ENCODE measurements at regions not wholly inside any gene's neighbourhood (a gene's known extent, or its start where the extent isn't known, plus 50 kb on each side); places are given as distances from the start of the nearest gene placed in this dataset.

GRCh38 chr1:83756984-83757717 lies 241.8 kb downstream of the TTLL7 start:
- DNase-seq: no peak
- Histone ChIP-seq H3K36me3 (no peaks in the 10 kb centered on the region), H3K27me3 (no peaks in the 10 kb centered on the region; the same call in 1 of the 2 replicates)

GRCh38 chr1:83751602-83752001 lies 247.3 kb downstream of the TTLL7 start:
- no peaks in the 10 kb centered on the region for H3K9me3 ChIP-seq

More at GRCh38 chr1:83756984-83757717, 241.8 kb downstream of the TTLL7 start:
- Histone ChIP-seq H3K4me3 (no peak overlapping the region), H3K9me3 (no peaks in the 10 kb centered on the region)

GRCh38 chr1:83750201-83750600 lies 248.7 kb downstream of the TTLL7 start:
- DNase-seq: no peak
- Histone ChIP-seq H3K27me3 (no peaks in the 10 kb centered on the region; the same call in 1 of the 2 replicates), H3K36me3 (no peaks in the 10 kb centered on the region), H3K9me3 (no peaks in the 10 kb centered on the region), H3K4me3 (no peak overlapping the region)

More at GRCh38 chr1:83751602-83752001, 247.3 kb downstream of the TTLL7 start:
- Histone ChIP-seq H3K36me3 (no peaks in the 10 kb centered on the region), H3K27me3 (no peaks in the 10 kb centered on the region; the same call in 1 of the 2 replicates), H3K4me3 (no peak overlapping the region)
- DNase-seq: no peak

GRCh38 chr1:83747853-83748482 lies 251.0 kb downstream of the TTLL7 start:
- no peak for DNase-seq
- H3K36me3 ChIP-seq: no peaks in the 10 kb centered on the region

GRCh38 chr1:83746234-83746633 lies 252.7 kb downstream of the TTLL7 start:
- Histone ChIP-seq H3K4me3 (no peak overlapping the region), H3K9me3 (no peaks in the 10 kb centered on the region), H3K36me3 (no peaks in the 10 kb centered on the region), H3K27me3 (no peaks in the 10 kb centered on the region; the same call in 1 of the 2 replicates)
- no peak for DNase-seq

More at GRCh38 chr1:83747853-83748482, 251.0 kb downstream of the TTLL7 start:
- H3K9me3 ChIP-seq: no peaks in the 10 kb centered on the region
- no peaks in the 10 kb centered on the region; the same call in 1 of the 2 replicates for H3K27me3 ChIP-seq
- H3K4me3 ChIP-seq: no peak overlapping the region

- no peak for DNase-seq
Observed at GRCh38 chr1:83742446-83742845, 256.5 kb downstream of the TTLL7 start.

GRCh38 chr1:83741770-83742169 lies 257.2 kb downstream of the TTLL7 start:
- Histone ChIP-seq H3K4me3 (no peak overlapping the region), H3K36me3 (no peaks in the 10 kb centered on the region), H3K9me3 (no peaks in the 10 kb centered on the region), H3K27me3 (no peaks in the 10 kb centered on the region; the same call in 1 of the 2 replicates)
- no peak for DNase-seq

More at GRCh38 chr1:83742446-83742845, 256.5 kb downstream of the TTLL7 start:
- Histone ChIP-seq H3K27me3 (no peaks in the 10 kb centered on the region; the same call in 1 of the 2 replicates), H3K9me3 (no peaks in the 10 kb centered on the region), H3K4me3 (no peak overlapping the region), H3K36me3 (no peaks in the 10 kb centered on the region)

GRCh38 chr1:83741348-83741747 lies 257.6 kb downstream of the TTLL7 start:
- Histone ChIP-seq H3K27me3 (no peaks in the 10 kb centered on the region; the same call in 1 of the 2 replicates), H3K36me3 (no peaks in the 10 kb centered on the region), H3K4me3 (no peak overlapping the region), H3K9me3 (no peaks in the 10 kb centered on the region)
- no peak for DNase-seq

GRCh38 chr1:83735526-83735925 lies 263.4 kb downstream of the TTLL7 start:
- Histone ChIP-seq H3K9me3 (no peaks in the 10 kb centered on the region), H3K27me3 (no peaks in the 10 kb centered on the region), H3K4me3 (no peak overlapping the region), H3K36me3 (no peaks in the 10 kb centered on the region)
- no peak for DNase-seq

GRCh38 chr1:83734420-83734819 lies 264.5 kb downstream of the TTLL7 start:
- H3K4me3 ChIP-seq: no peak overlapping the region

GRCh38 chr1:83725735-83726360 lies 273.1 kb downstream of the TTLL7 start:
- no peaks in the 10 kb centered on the region for H3K9me3 ChIP-seq
- H3K36me3 ChIP-seq: no peaks in the 10 kb centered on the region
- no peak overlapping the region for H3K4me3 ChIP-seq
- H3K27me3 ChIP-seq: no peaks in the 10 kb centered on the region
- no peak for DNase-seq

More at GRCh38 chr1:83734420-83734819, 264.5 kb downstream of the TTLL7 start:
- Histone ChIP-seq H3K36me3 (no peaks in the 10 kb centered on the region), H3K9me3 (no peaks in the 10 kb centered on the region), H3K27me3 (no peaks in the 10 kb centered on the region)
- DNase-seq: no peak

GRCh38 chr1:83718338-83718737 lies 280.6 kb downstream of the TTLL7 start:
- Histone ChIP-seq H3K9me3 (no peaks in the 10 kb centered on the region), H3K4me3 (no peak overlapping the region), H3K36me3 (no peaks in the 10 kb centered on the region), H3K27me3 (no peaks in the 10 kb centered on the region)
- DNase-seq: no peak

GRCh38 chr1:83717785-83718184 lies 281.1 kb downstream of the TTLL7 start:
- Histone ChIP-seq H3K4me3 (no peak overlapping the region), H3K9me3 (no peaks in the 10 kb centered on the region), H3K36me3 (no peaks in the 10 kb centered on the region), H3K27me3 (no peaks in the 10 kb centered on the region)
- no peak for DNase-seq

GRCh38 chr1:83716641-83717040 lies 282.3 kb downstream of the TTLL7 start:
- Histone ChIP-seq H3K27me3 (no peaks in the 10 kb centered on the region), H3K4me3 (no peak overlapping the region), H3K36me3 (no peaks in the 10 kb centered on the region), H3K9me3 (no peaks in the 10 kb centered on the region)
- DNase-seq: no peak

- H3K4me3 ChIP-seq: no peak overlapping the region
- H3K9me3 ChIP-seq: no peaks in the 10 kb centered on the region
- no peak for DNase-seq
- no peaks in the 10 kb centered on the region for H3K36me3 ChIP-seq
- H3K27me3 ChIP-seq: no peaks in the 10 kb centered on the region
Observed at GRCh38 chr1:83715550-83715949, 283.4 kb downstream of the TTLL7 start.

- no peak for DNase-seq
- Histone ChIP-seq H3K36me3 (no peaks in the 10 kb centered on the region), H3K9me3 (no peaks in the 10 kb centered on the region), H3K27me3 (no peaks in the 10 kb centered on the region), H3K4me3 (no peak overlapping the region)
Observed at GRCh38 chr1:83709662-83710061, 289.3 kb downstream of the TTLL7 start.

GRCh38 chr1:83706354-83706938 lies 292.5 kb downstream of the TTLL7 start:
- H3K27me3 ChIP-seq: no peaks in the 10 kb centered on the region
- DNase-seq: no peak
- no peaks in the 10 kb centered on the region for H3K36me3 ChIP-seq
- no peaks in the 10 kb centered on the region for H3K9me3 ChIP-seq
- H3K4me3 ChIP-seq: no peak overlapping the region

Data from MG63 (cell line).